ENCODE measurements at regions not wholly inside any gene's neighbourhood (a gene's known extent, or its start where the extent isn't known, plus 50 kb on each side); places are given as distances from the start of the nearest gene placed in this dataset.
"Not testable (repeated sequence)": the region's sequence is repeated elsewhere in the genome, so short reads cannot be mapped to it uniquely, and the experiment has no call there.

- peak; percentile 98 for DNase-seq
Observed at GRCh38 chr16:88306860-88307545, 75.8 kb upstream of the ZNF469 start.

DNA sequence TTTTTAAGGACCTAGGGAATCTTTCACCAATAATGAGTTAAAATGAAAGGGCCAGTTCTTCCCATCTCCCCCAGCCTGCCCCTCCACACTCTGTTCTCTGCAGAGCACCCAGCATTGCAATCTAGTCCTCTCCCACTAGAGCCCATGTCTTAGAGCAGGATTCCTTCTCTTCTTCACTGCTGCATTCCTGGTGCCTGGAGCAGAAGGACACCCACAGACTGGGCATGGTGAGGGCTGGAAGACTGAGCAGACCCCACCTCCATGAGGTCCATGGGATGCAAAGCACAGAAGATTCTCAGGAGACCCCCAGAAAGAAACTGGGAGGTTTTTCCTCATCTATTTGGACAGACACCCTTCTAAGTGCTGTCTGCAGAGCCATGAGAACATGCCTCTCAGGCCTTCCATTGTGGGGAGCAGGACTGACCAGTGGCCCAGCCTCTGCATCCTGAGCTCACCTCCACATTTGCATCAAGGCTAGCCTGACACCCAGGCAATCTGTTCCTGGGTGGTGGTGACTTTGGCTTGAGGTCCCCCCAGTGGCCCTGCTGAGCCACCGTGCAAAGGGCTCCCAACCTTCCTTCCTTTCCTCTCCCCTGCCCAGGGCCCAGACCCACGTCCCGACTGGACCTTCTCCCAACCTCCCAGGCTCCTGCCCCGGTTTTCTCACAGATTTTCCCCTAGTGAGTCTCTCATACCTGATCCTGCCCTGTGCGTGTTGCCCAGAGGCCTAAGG, 74.2 kb upstream of the ZNF469 start:
- no peak for DNase-seq

GRCh38 chr16:88309174-88309907, 73.4 kb upstream of the ZNF469 start:
- no peak for DNase-seq

- DNase-seq, result no peak
Observed at GRCh38 chr16:88309908-88310265, 72.9 kb upstream of the ZNF469 start.

DNA sequence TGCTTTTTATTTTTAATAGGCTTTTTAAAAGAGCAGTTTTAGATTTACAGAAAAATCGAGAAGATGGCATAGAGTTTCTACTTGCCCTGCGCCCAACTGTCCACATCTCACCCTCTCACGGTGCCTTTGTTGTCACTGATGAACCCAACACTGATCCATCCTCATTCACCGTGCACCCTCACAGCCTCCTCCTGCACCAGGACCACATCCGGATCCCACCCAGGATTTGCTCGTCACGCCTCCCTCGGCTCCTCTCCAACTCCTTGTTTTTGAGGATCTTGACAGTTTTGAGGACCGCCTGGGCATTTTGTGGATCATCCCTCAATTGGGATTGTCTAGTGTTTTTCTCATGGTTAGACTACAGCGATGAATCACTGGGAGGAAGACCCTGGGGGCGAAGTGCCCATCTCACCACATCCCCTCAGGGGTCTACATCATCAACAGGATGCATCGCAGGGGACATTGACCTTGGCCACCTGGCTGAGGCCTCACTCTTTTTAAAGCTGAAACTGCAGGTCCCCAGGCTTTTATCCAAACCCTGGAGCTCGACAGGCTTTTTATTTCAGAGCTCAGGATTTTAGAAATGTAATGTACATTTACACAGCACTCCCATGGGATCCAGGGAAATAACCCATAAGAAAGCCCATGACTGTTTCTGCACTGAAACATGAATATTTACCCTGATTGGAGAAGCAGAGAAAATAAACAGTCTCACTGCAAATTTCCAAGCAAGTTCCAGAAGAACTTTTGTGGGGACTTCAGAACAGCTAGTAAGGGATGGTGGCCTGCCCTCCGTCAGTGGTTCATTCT, 71.8 kb upstream of the ZNF469 start:
- no peak for DNase-seq

- DNase-seq, result not testable (repeated sequence)
Observed at GRCh38 chr16:88311860-88312259, 70.9 kb upstream of the ZNF469 start.

DNA sequence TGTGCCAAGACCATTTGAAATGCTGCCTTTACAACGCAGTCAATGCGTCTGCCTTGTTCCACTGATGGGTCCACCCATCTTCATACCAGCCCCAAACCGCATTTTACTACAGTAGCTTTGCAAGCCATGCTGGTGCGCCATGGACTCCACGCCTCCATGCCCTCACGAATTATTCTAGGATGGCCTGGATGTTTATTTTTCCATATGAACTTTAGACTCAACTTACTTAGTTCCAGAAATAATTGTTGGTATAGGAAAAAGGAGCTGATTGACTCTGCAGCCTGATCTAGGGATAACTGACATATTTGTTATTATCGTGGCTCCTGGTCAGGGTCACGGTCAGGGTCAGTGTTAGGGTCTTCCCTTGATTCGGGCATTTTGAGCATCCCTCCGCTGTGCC, 70.0 kb upstream of the ZNF469 start:
- DNase-seq, result no peak

GRCh38 chr16:88314991-88315542, 67.7 kb upstream of the ZNF469 start:
- DNase-seq, result no peak

DNA sequence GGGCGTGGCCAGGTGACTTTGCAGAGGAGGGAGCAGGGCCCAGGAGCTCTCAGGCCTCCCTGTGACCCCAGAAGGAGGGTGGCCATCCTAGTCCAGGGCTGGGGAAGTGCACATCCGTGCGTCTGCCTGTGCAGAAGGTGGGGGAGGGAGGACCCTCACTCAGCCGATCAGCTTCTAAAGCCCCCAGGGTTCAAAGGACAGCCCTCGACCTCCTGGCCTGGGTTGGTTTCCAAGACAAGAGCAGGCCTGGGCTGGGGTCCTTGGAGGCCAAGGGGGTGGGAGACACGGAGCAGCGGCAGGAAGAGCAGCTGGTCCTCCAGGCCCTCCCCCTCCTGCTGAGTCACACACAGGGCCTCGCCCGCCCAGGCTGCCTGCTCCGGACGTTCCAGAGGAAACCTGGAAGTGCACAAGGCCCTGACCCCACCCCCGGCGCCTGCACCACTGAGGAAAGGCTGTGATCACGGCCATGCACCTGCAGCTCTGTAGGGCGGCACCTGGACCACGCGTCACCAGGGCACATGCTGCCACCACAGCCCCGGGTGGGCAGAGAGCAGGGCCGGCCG, 67.1 kb upstream of the ZNF469 start:
- DNase-seq, result peak; percentile 73

- DNase-seq, result no peak
Observed at GRCh38 chr16:88316151-88316550, 66.6 kb upstream of the ZNF469 start.

DNA sequence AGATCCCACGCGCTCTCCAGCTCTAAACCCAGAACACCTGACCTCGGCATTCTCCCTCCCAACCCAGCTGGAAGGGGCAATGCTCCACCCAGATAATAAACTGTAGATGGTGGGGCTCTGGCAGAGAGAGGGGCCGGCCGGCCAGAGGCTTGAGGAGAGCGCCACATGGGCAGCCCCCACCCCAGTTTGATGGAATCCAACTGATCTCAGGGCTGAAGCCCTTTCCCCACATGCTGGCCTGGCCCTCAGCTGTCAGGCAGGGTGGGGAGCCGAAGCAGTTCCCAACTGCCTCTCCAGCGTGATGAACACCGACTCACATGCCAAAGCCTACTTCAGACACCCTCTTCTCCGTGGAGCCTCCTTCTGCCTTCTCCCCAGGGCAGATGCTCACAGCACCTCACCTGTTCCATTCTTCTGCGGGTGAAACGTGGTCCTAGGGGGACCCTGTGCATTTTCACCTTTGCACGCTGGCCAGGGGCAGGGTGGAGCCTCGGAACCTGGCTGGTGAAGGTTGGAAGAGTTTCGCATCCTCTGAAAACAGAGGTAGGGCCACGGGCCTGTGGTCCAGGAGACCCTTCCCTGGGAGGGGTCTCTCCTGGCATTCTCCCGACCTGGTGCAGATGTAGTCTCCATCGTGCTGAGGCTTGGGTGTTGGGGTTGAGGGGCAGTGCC, 65.7 kb upstream of the ZNF469 start:
- no peak for DNase-seq

GRCh38 chr16:88317613-88317965, 65.2 kb upstream of the ZNF469 start:
- peak; percentile 68 for DNase-seq

DNA sequence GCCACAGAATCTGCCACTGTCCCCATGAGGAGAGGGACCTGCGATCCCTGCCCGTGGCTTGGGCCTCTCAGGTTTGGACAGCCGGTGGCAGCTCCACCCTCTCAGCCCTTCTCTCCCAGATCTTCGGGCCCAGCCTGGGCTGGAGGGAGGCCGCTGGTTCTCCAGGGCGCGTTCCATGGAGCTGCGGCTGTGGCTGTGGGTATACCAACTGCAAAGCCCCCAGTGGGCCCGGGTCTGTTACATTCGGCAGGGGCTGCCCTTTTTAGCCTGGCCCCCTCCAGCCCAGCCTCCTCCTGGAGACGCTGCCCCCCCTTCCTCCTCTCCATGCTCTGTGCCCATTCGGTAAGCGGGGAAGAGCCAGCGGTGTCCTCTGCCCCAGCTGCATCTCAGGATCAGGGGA, 64.7 kb upstream of the ZNF469 start:
- no peak for DNase-seq

DNA sequence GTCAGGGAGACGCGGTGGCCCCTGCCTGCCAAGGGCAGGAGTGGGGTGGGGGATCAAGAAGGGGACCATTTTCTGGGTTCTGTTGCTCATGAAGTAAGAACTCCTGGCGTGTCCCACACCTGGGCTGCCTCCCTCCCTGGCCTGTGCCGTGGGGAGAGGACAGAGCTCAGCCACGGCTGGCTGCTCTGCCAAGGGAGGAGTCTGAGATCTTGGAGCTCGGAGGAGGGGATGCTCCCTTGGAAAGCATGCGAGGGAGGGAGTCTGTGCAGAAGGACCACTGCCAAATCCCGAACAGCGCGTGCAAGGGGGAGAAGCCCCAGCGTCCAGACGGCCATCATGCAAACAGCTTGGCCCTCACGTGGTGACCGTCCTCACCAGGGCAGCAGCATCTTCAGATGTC, 64.2 kb upstream of the ZNF469 start:
- DNase-seq, result no peak

GRCh38 chr16:88319116-88319965, 63.4 kb upstream of the ZNF469 start:
- DNase-seq, result no peak

DNA sequence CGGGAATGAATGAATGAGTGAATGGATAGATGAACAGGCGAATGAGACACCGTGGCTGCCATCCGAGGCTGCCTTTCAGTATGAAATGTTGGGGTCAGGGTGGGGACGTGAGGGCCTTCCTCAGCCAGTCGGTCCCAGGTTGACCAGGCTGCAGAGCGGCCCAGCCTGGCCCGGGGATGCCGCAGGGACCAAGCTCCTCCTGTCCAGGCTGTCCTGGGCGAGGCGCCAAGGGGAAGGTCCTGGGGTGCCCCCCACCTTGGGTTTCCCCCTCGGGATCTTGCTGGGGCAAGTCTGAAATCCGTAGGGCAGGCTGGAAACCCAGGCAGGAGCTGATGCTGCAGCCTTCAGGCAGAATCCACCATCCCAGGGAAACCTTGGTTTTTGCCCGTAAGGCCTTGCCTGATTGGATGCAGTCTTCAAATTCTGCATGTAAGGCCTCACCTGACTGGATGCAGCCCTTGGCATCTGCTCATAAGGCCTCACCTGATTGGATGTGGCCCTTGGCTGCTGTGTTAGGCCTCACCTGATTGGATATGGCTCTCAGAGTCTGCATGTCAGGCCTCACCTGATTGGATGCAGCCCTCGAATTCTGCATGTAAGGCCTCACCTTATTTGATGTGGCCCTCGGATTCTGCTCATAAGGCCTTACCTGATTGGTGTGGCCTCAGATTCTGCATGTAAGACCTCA, 61.7 kb upstream of the ZNF469 start:
- no peak for DNase-seq

GRCh38 chr16:88321635-88322499, 60.9 kb upstream of the ZNF469 start:
- DNase-seq, result no peak

DNA sequence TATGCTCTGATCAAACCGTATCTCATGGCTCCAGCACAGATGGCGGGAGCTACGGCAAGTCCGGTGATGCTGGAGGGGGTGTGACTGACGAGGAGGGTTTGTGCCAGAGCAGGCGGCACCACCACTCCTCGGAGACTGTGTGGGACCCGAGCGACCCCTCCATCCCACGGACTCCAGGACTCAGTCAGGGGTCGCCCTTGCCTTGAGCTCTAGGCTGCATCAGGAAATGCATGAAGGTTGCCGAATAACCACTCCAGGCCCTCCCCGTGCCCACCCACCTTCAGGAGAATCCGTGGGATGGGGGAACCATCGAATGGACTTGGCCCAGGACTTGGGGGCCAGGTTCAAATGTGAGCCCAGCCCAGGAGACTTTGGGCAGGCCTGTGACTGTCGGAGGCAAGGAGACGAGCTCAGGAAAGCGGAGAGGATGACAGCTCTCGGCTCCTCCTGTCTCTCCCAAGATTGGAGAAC, 60.2 kb upstream of the ZNF469 start:
- no peak for DNase-seq

DNA sequence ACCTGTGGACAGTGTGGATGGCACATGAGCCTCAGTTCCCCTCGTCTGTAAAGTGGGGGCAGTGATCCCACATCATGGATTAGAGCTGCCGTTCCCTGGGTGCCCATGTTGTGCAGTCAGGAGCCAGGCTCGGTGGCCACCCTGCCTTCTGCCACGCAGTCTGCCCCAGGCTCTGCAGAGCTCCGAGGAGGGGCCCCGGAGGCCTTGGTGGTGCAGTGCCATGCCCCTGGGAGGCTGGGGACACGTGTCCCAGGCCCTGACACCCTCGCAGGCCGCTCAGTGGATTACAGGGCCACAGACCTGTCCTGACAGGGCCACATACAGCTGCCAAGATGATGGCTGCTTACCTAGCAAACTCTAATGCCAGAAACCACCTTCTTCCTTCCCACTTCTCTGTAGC, 59.7 kb upstream of the ZNF469 start:
- no peak for DNase-seq
